ENCODE measurements at regions not wholly inside any gene's neighbourhood (a gene's known extent, or its start where the extent isn't known, plus 50 kb on each side); places are given as distances from the start of the nearest gene placed in this dataset.

DNA sequence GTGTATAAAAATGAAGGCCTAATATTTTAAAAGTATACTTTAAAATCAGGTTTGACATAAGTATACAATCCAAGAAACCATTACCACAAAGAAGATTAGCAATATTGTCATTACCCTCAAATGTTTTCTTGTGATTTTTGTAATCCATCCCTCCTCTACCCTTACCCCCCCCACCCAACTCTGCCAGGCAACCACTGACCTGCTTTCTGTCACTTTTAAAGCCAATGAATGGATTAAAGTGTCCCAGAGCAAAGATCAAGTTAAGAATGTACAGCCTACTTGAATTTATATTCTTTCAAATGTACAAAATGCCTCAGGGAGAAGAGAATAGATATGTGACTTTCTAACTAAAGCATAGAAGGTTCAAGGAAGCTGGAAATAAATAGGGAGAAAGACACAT lies 1038.8 kb upstream of the GBE1 start:
- H3K27me3 ChIP-seq: no peaks in the 10 kb centered on the region
- TF ChIP-seq, protein P1, sequence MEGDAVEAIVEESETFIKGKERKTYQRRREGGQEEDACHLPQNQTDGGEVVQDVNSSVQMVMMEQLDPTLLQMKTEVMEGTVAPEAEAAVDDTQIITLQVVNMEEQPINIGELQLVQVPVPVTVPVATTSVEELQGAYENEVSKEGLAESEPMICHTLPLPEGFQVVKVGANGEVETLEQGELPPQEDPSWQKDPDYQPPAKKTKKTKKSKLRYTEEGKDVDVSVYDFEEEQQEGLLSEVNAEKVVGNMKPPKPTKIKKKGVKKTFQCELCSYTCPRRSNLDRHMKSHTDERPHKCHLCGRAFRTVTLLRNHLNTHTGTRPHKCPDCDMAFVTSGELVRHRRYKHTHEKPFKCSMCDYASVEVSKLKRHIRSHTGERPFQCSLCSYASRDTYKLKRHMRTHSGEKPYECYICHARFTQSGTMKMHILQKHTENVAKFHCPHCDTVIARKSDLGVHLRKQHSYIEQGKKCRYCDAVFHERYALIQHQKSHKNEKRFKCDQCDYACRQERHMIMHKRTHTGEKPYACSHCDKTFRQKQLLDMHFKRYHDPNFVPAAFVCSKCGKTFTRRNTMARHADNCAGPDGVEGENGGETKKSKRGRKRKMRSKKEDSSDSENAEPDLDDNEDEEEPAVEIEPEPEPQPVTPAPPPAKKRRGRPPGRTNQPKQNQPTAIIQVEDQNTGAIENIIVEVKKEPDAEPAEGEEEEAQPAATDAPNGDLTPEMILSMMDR (IDR thresholded peaks at IDR 0.05): no peak
- no peak for TF ChIP-seq POLR2A (IDR thresholded peaks at IDR 0.05)
- no peak for DNase-seq
- H3K27ac ChIP-seq: no peak overlapping the region
- intact Hi-C loops (cut with DNase I; ENCODE audit: low total_unique reads): no loop called here
- H3K4me3 ChIP-seq: no peak overlapping the region
- H3K36me3 ChIP-seq (ENCODE audit: low read depth, missing control alignments): no peaks in the 10 kb centered on the region
- no peaks in the 10 kb centered on the region for H3K9me3 ChIP-seq
- H3K4me1 ChIP-seq: no peaks in the 10 kb centered on the region

- TF ChIP-seq POLR2A (IDR thresholded peaks at IDR 0.05): no peak
- TF ChIP-seq, protein P1 (IDR thresholded peaks at IDR 0.05): no peak
- Histone ChIP-seq H3K4me1 (no peaks in the 10 kb centered on the region), H3K27ac (no peak overlapping the region), H3K4me3 (no peak overlapping the region), H3K27me3 (no peaks in the 10 kb centered on the region), H3K9me3 (no peaks in the 10 kb centered on the region), H3K36me3 (ENCODE audit: low read depth, missing control alignments) (no peaks in the 10 kb centered on the region)
- no peak for DNase-seq
- 92 to 100% methylated on average over 1 of the region's 1 CpG for WGBS, 2 donors
- intact Hi-C loops (cut with DNase I; ENCODE audit: low total_unique reads): no loop called here
Measured at GRCh38 chr3:82796765-82797164, 1035.3 kb upstream of the GBE1 start.

DNA sequence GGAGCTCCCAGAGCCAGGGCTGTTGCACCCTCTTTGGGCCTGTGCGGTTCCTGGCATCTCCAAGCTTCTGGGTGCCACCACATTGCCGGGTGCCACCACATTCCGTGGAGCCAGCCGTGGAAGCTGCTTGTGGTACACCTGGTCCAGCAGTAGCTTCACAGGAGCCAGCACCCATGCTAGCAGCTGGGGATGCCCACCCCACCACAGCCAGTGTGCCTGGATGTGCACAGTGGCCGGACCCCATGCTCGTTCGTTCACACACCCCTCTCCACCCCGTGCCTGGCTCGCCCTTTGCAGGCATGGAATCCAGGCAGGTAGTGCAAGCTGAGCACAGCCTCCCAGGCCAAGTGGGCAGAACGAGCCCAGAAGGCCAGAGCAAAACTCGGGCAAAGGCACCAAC lies 1029.8 kb upstream of the GBE1 start:
- Histone ChIP-seq H3K9me3 (no peaks in the 10 kb centered on the region), H3K36me3 (ENCODE audit: low read depth, missing control alignments) (no peaks in the 10 kb centered on the region), H3K4me1 (no peaks in the 10 kb centered on the region), H3K27ac (no peak overlapping the region), H3K4me3 (peak overlapping the region in 1 of 2 donors; percentile 14), H3K27me3 (no peaks in the 10 kb centered on the region)
- TF ChIP-seq POLR2A (IDR thresholded peaks at IDR 0.05): no peak
- TF ChIP-seq, protein P1 (IDR thresholded peaks at IDR 0.05): no peak
- 79 to 87% methylated on average over 3 to 11 of the region's 11 CpGs for WGBS, 2 donors
- no peak for DNase-seq
- intact Hi-C loops (cut with DNase I; ENCODE audit: low total_unique reads): no loop called here

GRCh38 chr3:82790307-82791097 lies 1029.1 kb upstream of the GBE1 start:
- H3K27me3 ChIP-seq: no peaks in the 10 kb centered on the region
- intact Hi-C loops (cut with DNase I; ENCODE audit: low total_unique reads): no loop called here
- no peaks in the 10 kb centered on the region for H3K36me3 ChIP-seq (ENCODE audit: low read depth, missing control alignments)
- H3K9me3 ChIP-seq: no peaks in the 10 kb centered on the region
- TF ChIP-seq, protein P1 (IDR thresholded peaks at IDR 0.05): no peak
- TF ChIP-seq POLR2A (IDR thresholded peaks at IDR 0.05): no peak
- 70 to 76% methylated on average over 9 to 13 of the region's 13 CpGs for WGBS, 2 donors
- peak overlapping the region in 1 of 2 donors; percentile 14 for H3K4me3 ChIP-seq
- no peaks in the 10 kb centered on the region for H3K4me1 ChIP-seq
- H3K27ac ChIP-seq: no peak overlapping the region
- no peak for DNase-seq

- Histone ChIP-seq H3K27me3 (no peaks in the 10 kb centered on the region), H3K27ac (no peak overlapping the region), H3K4me1 (no peaks in the 10 kb centered on the region), H3K9me3 (no peaks in the 10 kb centered on the region), H3K36me3 (ENCODE audit: low read depth, missing control alignments) (no peaks in the 10 kb centered on the region), H3K4me3 (no peak overlapping the region)
- DNase-seq: no peak
- intact Hi-C loops (cut with DNase I; ENCODE audit: low total_unique reads): no loop called here
- WGBS, 2 donors: 69 to 88% methylated on average over 3 of the region's 3 CpGs
- no peak for TF ChIP-seq POLR2A (IDR thresholded peaks at IDR 0.05)
- TF ChIP-seq, protein P1 (IDR thresholded peaks at IDR 0.05): no peak
Measured at GRCh38 chr3:82783194-82783593, 1021.7 kb upstream of the GBE1 start.

Measured in testis (tissue), 2 donors.